ENCODE measurements at regions not wholly inside any gene's neighbourhood (a gene's known extent, or its start where the extent isn't known, plus 50 kb on each side); places are given as distances from the start of the nearest gene placed in this dataset.
A peak's percentile ranks its signal among the peaks of the same experiment; 100 is the strongest.
"Not testable (repeated sequence)": the region's sequence is repeated elsewhere in the genome, so short reads cannot be mapped to it uniquely, and the experiment has no call there.

DNA sequence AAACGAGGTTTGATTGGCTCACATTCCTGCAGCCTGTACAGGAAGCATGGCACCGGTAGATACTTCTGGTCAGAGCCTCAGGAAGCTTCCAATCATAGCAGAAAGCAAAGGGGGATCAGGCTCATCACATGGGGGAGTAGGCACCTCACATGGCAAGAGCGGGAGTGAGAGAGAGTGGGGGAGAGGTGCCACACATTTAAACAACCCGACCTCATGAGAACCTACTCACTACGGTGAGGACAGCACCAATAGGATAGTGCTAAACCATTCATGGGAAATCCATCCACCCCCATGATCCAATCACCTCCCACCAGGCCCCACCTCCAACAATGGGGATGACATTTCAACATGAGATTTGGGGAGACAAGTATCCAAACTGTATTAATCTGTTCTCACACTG is 105.8 kb downstream of the SOCS6 start:
- DNase-seq (ENCODE audit: low read depth, low spot score), result no peak

DNA sequence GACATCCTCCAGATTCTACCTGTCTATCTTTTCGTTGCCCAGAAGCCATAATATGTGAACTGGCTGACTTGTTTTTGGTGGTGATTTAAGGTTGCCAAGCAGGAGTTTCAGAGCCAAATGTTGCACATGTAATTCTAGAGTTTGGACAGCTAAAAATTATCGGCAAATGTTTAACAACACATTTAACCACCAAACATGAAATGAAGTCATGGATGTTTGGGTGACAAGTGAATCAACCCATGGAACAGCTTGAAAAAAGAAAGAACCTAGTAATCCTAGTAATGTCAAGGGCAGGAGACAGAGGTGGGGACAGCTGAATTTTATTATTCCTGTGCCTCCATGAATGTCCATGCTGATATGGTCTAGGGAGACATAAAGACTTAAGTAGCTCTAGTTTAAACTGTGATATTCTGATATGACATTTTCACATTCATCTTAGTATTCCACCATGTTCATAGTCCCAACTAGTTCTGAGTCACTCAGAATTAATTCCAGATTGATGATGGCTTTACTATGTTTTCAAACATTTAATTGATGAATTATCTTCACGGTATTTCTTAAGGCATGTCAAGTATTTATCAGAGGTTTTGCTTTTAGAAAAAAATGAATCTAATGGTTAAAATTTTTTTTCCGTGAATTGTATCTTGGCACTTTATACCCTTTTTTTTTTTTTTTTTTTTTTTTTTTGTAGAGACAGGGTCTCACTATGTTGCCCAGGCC is 101.7 kb downstream of the SOCS6 start:
- no peak for DNase-seq (ENCODE audit: low read depth, low spot score)

DNA sequence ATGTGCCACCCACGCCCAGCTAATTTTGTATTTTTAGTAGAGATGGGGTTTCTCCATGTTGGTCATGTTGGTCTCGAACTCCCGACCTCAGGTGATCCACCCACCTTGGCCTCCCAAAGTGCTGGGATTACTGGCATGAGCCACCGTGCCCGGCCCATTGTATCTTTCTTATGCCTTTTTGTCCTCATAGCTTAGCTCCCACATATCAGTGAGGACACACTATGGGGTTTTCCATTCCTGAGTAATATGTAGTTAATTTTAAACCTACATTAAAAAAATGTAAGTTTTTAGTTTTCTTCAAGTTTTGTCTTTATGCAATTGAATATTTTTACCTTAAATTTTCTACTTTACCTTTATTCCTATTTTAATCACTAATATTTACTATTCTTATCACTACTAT is 100.2 kb downstream of the SOCS6 start:
- DNase-seq (ENCODE audit: low read depth, low spot score), result not testable (repeated sequence)

DNA sequence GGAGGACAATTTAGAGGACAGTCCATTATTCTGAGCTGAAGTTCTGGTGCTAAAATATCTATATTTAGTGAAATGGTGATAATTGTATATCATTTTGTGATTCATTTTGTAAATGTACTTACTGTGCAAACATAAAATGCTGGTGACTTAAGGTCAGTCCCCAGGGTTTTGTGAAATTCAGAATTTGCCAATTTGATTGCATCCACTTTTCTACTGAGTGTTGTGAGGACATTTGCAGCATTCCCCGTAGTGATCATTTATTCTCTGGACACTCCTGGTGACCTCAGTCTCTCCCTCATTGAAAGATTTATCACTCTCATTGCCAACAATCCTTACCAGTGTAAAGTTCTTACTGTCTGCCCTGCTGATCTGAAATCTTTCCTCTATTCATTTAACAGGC is 98.2 kb downstream of the SOCS6 start:
- DNase-seq (ENCODE audit: low read depth, low spot score), result no peak

DNA sequence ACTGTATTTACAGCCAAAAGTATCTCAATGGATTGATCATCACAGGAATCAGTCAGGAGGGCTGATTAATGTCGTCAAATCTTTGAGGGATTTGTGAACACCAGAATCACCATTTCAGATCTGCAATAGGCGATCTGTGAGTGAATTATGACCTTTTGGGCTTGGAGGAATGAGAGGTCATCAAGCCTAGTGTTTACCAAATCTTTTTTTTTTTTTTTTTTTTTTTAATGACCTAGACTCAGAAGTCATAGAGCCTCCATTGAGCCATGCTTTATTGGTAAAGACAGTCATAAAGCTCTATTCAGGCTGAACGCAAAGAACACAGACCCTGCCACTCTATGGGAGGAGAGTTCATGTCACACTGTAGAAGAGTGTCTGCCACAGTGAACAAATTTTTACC is 97.7 kb downstream of the SOCS6 start:
- no peak for DNase-seq (ENCODE audit: low read depth, low spot score)

DNA sequence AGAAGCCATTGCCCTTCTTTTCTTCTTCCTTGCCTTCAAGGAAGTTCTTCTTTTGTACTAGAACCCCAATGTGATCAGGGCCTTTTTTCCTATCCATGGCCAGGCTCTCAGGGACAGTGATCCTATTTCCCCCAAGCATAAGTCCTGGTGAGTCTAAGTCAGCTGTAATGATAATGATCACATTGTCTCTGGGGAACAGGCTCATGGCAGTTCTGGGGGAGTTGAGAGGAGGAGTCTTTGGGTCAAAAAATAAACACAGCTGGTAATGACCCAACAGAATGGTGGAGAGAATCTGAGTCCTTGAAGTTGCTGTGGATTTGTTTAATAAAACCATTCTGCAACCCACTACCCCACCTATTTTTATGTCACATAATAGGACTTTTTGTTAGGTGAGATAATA is 96.6 kb downstream of the SOCS6 start:
- DNase-seq (ENCODE audit: low read depth, low spot score), result no peak

DNA sequence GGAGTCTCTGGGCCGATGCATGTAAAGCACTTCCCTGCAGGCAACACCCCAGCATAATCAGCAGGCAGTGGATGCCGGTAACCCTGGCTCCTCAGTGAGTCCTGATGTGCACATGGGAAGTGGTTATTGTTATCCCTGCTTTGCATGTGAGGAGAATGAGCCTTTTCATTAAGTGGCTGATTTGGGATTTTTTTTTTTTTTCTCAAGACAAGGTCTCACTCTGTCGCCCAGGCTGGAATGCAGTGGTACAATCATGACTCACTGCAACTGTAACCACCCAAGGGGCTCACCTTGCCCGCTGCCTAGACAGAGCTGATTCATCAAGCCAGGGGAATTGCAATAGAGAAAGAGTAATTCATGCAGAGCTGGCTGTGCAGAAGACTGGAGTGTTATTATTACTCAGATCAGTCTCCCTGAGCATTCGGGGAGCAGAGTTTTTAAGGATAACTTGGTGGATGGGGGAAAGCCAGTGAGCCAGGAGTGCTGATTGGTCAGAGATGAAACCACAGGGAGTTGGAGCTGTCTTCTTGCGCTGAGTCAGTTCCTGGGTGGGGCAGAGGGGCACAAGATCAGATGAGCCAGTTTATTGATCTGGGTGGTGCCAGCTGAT is 95.4 kb downstream of the SOCS6 start:
- no peak for DNase-seq (ENCODE audit: low read depth, low spot score)

DNA sequence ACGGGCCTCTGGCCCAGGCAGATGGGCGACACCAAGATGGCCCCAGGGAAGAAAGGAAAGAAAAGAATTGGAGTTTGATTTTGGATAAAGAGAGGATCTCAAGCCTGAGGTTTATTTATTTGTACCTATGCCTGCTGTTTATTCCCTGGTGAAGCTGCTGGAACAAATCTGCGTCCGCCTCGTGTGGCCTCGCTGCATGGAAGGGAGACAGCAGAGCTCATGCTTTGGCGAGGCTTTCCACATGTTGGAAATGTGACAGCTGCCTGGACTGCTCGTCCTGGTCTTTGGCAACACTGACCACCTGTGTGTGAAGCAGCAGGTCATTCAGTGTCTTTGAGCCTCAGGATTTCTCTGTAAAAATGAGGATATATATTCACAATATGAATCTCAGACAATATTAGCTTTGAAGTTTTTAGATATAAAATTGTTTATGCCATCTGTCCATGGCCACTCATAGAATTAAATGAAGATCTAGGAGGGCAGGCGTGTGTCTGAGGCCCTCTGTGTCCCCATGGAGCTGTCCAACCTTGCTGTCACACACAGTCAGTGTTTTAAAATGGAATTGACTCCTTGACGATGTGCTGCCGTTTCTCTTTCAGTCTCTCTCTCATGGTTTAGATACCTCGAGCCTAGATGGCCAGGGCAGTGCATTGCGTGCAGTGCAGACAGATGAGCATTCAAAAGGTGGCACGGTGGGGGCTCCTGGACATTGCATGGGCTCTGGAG is 94.3 kb downstream of the SOCS6 start:
- no peak for DNase-seq (ENCODE audit: low read depth, low spot score)

DNA sequence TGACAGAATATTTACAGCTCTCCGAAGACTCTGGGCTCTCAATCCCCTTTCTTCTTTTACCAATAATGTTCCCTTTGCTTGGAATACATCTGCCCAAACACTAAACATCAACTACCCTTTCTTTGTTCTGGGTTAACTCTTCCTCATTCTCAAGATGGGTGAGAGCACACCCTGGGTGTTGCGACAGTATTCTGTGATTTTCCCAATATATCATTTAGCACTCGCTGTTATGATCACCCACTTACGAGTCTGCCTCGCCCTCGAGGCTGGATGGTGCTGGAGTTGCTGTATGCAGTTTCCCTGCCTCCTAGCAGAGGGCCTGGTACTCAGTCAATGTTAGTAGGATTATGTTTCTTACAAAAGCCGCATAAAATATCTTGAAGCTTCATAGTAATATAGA is 93.2 kb downstream of the SOCS6 start:
- no peak for DNase-seq (ENCODE audit: low read depth, low spot score)

DNA sequence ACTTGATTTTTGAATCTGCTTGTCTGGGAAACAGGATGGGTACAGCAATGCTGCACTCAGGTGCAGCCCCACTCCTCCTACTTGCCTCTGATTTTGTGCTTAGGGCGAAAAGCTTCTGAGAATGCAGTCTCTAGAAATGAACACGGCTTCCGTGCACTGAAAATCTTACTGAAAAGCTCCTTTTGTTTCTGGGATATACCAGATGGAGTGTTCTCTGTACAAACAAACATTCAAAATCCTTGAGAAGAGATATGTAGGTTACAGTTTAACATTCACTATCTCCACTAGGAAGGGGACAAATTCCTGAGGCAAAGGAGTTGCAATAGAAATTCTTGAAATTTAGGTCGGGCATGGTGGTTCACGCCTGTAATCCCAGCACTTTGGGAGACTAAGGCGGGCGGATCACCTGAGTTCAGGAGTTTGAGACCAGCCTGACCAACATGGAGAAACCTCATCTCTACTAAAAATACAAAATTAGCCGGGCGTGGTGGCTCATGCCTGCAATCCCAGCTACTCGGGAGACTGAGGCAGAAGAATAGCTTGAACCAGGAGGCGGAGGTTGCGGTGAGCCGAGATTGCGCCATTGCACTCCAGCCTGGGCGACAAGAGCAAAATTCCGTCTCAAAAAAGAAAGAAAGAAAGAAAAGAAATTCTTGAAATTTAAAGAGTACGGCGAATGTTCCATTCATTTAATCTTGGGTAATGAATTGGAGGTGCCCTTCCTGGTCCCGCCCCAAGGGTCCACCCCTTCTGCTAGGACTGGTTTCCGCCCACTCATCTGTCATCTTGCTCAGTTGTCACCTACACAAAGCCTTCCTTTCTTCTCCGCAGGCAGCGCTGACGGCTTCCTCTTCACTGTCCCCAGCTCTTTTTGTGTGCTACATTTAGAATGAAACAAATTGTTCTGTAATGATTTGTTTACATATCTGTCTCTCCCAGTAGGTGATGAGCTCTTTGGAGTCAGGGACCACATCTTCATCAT is 92.4 kb downstream of the SOCS6 start:
- peak; percentile 75 for DNase-seq (ENCODE audit: low read depth, low spot score)

Data from ELF-1 (cell line).